Astrocyte (in vitro differentiated cells and primary cell): ENCODE measurements at regions not wholly inside any gene's neighbourhood (a gene's known extent, or its start where the extent isn't known, plus 50 kb on each side); places are given as distances from the start of the nearest gene placed in this dataset.

Source experiments
- CTCF ChIP-seq: IDR thresholded peaks from 2 replicates; pipeline ENCODE4 v1.5.1; 2011; ENCODE audit warnings: low read depth, mild to moderate bottlenecking, inconsistent platforms, low read length, moderate library complexity; ENCODE audit not compliant: insufficient read depth
- EZH2 ChIP-seq: IDR thresholded peaks from 2 replicates; pipeline ENCODE4 v1.6.1; 2012; ENCODE audit warnings: mild to moderate bottlenecking, low read length, inconsistent platforms; ENCODE audit not compliant: insufficient read depth

GRCh38 chr4:112077743-112078142, 67.5 kb upstream of the FAM241A start:
- TF ChIP-seq CTCF: no peak
- TF ChIP-seq EZH2: no peak
